ENCODE measurements at regions not wholly inside any gene's neighbourhood (a gene's known extent, or its start where the extent isn't known, plus 50 kb on each side); places are given as distances from the start of the nearest gene placed in this dataset.

DNA sequence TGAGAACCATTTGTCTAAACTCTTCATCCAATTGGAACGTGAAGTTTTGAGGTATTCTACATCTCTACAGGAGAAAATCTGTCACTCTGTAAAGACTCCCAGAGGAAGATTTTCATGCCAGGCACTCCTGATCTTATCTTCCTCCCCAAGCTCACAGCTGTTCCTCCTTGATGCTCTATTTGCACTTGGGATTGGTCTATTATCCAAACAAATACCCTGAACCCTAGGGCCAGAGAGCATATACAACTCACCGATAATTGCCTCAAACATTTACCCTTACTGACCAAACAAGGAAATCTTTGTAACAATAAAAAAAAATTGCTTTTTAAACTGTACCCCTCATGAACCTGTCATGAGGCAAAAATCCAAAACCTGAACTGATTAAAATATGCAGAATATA, 372.7 kb downstream of the SH2D1A start:
- CTCF ChIA-PET = no interaction called here
- DNase-seq (no peak), ATAC-seq (ENCODE audit: poor library complexity) (no peak)
- Mint-ChIP-seq H3K27me3 (no peaks in the 10 kb centered on the region), H3K9me3 (no peaks in the 10 kb centered on the region), H3K4me3 (no peak overlapping the region), H3K36me3 (ENCODE audit: low read depth) (peaks cover 3% of the 10 kb centered on the region), H3K27ac (no peak overlapping the region), H3K4me1 (ENCODE audit: low read depth) (peaks cover 36% of the 10 kb centered on the region)
- H3K4me3 ChIP-seq (ENCODE audit: low read length) = no peak overlapping the region
- H3K27ac ChIP-seq (ENCODE audit: low read depth in 1 of 2, low read length in 2 of 2) = no peak overlapping the region
- H3K4me1 ChIP-seq (ENCODE audit: insufficient read depth, low read length) = no peaks in the 10 kb centered on the region
- H3K9me3 ChIP-seq (ENCODE audit: control insufficient read depth in 1 of 2, insufficient read depth in 1 of 2, low read length in 2 of 2) = no peaks in the 10 kb centered on the region
- H3K36me3 ChIP-seq (ENCODE audit: insufficient read depth, low read length) = no peaks in the 10 kb centered on the region
- intact Hi-C loops (cut with DNase I, micrococcal nuclease) = no loop called here
- no peaks in the 10 kb centered on the region for H3K27me3 ChIP-seq (ENCODE audit: control insufficient read depth in 1 of 2, insufficient read depth in 2 of 2, low read length in 2 of 2)
- TF ChIP-seq, protein P1, sequence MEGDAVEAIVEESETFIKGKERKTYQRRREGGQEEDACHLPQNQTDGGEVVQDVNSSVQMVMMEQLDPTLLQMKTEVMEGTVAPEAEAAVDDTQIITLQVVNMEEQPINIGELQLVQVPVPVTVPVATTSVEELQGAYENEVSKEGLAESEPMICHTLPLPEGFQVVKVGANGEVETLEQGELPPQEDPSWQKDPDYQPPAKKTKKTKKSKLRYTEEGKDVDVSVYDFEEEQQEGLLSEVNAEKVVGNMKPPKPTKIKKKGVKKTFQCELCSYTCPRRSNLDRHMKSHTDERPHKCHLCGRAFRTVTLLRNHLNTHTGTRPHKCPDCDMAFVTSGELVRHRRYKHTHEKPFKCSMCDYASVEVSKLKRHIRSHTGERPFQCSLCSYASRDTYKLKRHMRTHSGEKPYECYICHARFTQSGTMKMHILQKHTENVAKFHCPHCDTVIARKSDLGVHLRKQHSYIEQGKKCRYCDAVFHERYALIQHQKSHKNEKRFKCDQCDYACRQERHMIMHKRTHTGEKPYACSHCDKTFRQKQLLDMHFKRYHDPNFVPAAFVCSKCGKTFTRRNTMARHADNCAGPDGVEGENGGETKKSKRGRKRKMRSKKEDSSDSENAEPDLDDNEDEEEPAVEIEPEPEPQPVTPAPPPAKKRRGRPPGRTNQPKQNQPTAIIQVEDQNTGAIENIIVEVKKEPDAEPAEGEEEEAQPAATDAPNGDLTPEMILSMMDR (IDR thresholded peaks at IDR 0.05) = no peak
- POLR2A ChIA-PET = no interaction called here

DNA sequence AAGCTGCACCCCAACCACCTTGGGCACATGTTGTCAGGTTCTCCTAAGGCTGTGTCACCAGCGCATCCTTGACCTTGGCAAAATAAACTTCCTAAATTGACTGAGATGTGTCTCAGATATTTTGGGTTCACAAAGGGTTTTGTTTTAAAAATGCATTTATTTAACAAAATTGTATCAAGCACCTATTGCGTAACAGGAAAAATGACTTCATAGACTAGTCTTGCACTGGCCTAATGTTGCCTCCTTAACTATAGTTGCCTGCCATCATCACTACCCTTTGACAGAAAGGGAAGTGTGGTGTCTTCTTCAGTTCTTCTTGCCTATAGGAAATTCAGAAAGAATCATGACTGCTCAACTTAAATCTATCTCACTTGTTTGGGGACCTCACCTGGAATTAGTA, 374.2 kb downstream of the SH2D1A start:
- peaks cover 3% of the 10 kb centered on the region for H3K36me3 Mint-ChIP-seq (ENCODE audit: low read depth)
- no peak overlapping the region for H3K27ac Mint-ChIP-seq
- H3K36me3 ChIP-seq (ENCODE audit: insufficient read depth, low read length) = no peaks in the 10 kb centered on the region
- H3K9me3 ChIP-seq (ENCODE audit: control insufficient read depth in 1 of 2, insufficient read depth in 1 of 2, low read length in 2 of 2) = no peaks in the 10 kb centered on the region
- no peak overlapping the region for H3K4me3 Mint-ChIP-seq
- intact Hi-C loops (cut with DNase I, micrococcal nuclease) = no loop called here
- H3K27me3 ChIP-seq (ENCODE audit: control insufficient read depth in 1 of 2, insufficient read depth in 2 of 2, low read length in 2 of 2) = no peaks in the 10 kb centered on the region
- no peak overlapping the region for H3K27ac ChIP-seq (ENCODE audit: low read depth in 1 of 2, low read length in 2 of 2)
- H3K4me3 ChIP-seq (ENCODE audit: low read length) = no peak overlapping the region
- POLR2A ChIA-PET = interaction anchor here (1.1 kb wide), 1 partner anchor 10 kb away, joined by 4 read pairs; no protein-coding TSS in a partner anchor
- DNase-seq = no peak
- TF ChIP-seq, protein P1 (IDR thresholded peaks at IDR 0.05) = no peak
- ATAC-seq (ENCODE audit: poor library complexity) = no peak
- H3K4me1 ChIP-seq (ENCODE audit: insufficient read depth, low read length) = peaks cover 3% of the 10 kb centered on the region
- H3K9me3 Mint-ChIP-seq = no peaks in the 10 kb centered on the region
- CTCF ChIA-PET = no interaction called here
- H3K27me3 Mint-ChIP-seq = no peaks in the 10 kb centered on the region
- peaks cover 51% of the 10 kb centered on the region for H3K4me1 Mint-ChIP-seq (ENCODE audit: low read depth)

DNA sequence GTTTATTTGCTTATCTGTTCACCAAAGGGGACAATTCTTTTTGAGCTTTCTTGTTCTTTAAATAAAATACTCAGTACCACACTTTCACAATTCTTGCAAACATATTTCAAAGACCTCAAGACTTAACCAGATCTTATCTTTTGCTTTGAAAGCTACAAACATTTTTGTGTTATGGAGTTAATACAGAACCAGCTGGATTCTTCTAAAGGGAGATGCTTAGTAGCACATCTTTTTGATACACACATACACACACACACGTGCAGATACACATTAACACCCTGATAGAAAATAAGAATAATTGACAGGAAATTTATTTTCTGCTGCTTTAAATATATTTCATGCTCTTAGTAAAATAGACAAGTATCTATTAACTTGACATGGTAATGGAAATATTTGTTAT, 379.1 kb downstream of the SH2D1A start:
- no peaks in the 10 kb centered on the region for H3K9me3 ChIP-seq (ENCODE audit: control insufficient read depth in 1 of 2, insufficient read depth in 1 of 2, low read length in 2 of 2)
- H3K4me1 Mint-ChIP-seq (ENCODE audit: low read depth) = peaks cover 71% of the 10 kb centered on the region
- peaks cover 6% of the 10 kb centered on the region for H3K4me1 ChIP-seq (ENCODE audit: insufficient read depth, low read length)
- DNase-seq = no peak
- no peaks in the 10 kb centered on the region for H3K36me3 Mint-ChIP-seq (ENCODE audit: low read depth)
- H3K27ac Mint-ChIP-seq = peak overlapping the region; percentile 90
- no peaks in the 10 kb centered on the region for H3K9me3 Mint-ChIP-seq
- intact Hi-C loops (cut with DNase I, micrococcal nuclease) = no loop called here
- no peaks in the 10 kb centered on the region for H3K36me3 ChIP-seq (ENCODE audit: insufficient read depth, low read length)
- ATAC-seq (ENCODE audit: poor library complexity) = no peak
- no peaks in the 10 kb centered on the region for H3K27me3 ChIP-seq (ENCODE audit: control insufficient read depth in 1 of 2, insufficient read depth in 2 of 2, low read length in 2 of 2)
- ChIA-PET CTCF (no interaction called here), POLR2A (interaction anchor here (4.0 kb wide), 1 partner anchor 11 kb away, joined by 29 read pairs; no protein-coding TSS in a partner anchor)
- no peak overlapping the region for H3K4me3 ChIP-seq (ENCODE audit: low read length)
- H3K4me3 Mint-ChIP-seq = peak overlapping the region; percentile 78
- TF ChIP-seq, protein P1 (IDR thresholded peaks at IDR 0.05) = no peak
- no peaks in the 10 kb centered on the region for H3K27me3 Mint-ChIP-seq
- H3K27ac ChIP-seq (ENCODE audit: low read depth in 1 of 2, low read length in 2 of 2) = no peak overlapping the region
